Activated effector memory CD4-positive, alpha-beta T cell treated with anti-CD3 and anti-CD28 coated beads, Interleukin-2, amount 50 U/mL, for 16 hours (primary cell): ENCODE measurements at regions not wholly inside any gene's neighbourhood (a gene's known extent, or its start where the extent isn't known, plus 50 kb on each side); places are given as distances from the start of the nearest gene placed in this dataset.

Source experiments
- DNase-seq: peaks from one replicate; pipeline ENCODE4 v3.0.0-alpha.2; 2020

- DNase-seq: no peak
Measured at GRCh38 chr5:133705331-133705730, 93.0 kb upstream of the FSTL4 start.

GRCh38 chr5:133704411-133704810, 92.1 kb upstream of the FSTL4 start:
- DNase-seq: no peak

GRCh38 chr5:133703935-133704334, 91.6 kb upstream of the FSTL4 start:
- DNase-seq: no peak

- no peak for DNase-seq
Measured at GRCh38 chr5:133702791-133703770, 90.7 kb upstream of the FSTL4 start.

GRCh38 chr5:133701871-133702270, 89.5 kb upstream of the FSTL4 start:
- no peak for DNase-seq

- DNase-seq: no peak
Measured at GRCh38 chr5:133700251-133700650, 87.9 kb upstream of the FSTL4 start.

- no peak for DNase-seq
Measured at GRCh38 chr5:133698646-133699526, 86.5 kb upstream of the FSTL4 start.

- DNase-seq: no peak
Measured at GRCh38 chr5:133698259-133698554, 85.9 kb upstream of the FSTL4 start.

- no peak for DNase-seq
Measured at GRCh38 chr5:133697536-133698258, 85.4 kb upstream of the FSTL4 start.

- no peak for DNase-seq
Measured at GRCh38 chr5:133696782-133697507, 84.6 kb upstream of the FSTL4 start.

GRCh38 chr5:133696006-133696584, 83.8 kb upstream of the FSTL4 start:
- no peak for DNase-seq

GRCh38 chr5:133694181-133694831, 82.0 kb upstream of the FSTL4 start:
- DNase-seq: no peak

GRCh38 chr5:133691448-133691847, 79.1 kb upstream of the FSTL4 start:
- DNase-seq: no peak

GRCh38 chr5:133690746-133691145, 78.4 kb upstream of the FSTL4 start:
- no peak for DNase-seq

GRCh38 chr5:133688391-133688790, 76.0 kb upstream of the FSTL4 start:
- DNase-seq: no peak

GRCh38 chr5:133687212-133688061, 75.1 kb upstream of the FSTL4 start:
- no peak for DNase-seq

- DNase-seq: no peak
Measured at GRCh38 chr5:133686566-133686965, 74.2 kb upstream of the FSTL4 start.

GRCh38 chr5:133685402-133686018, 73.2 kb upstream of the FSTL4 start:
- DNase-seq: no peak

GRCh38 chr5:133683646-133684596, 71.6 kb upstream of the FSTL4 start:
- no peak for DNase-seq
